Suprapubic skin (tissue), 4 donors: ENCODE measurements at regions not wholly inside any gene's neighbourhood (a gene's known extent, or its start where the extent isn't known, plus 50 kb on each side); places are given as distances from the start of the nearest gene placed in this dataset.
A peak's percentile ranks its signal among the peaks of the same experiment; 100 is the strongest.
"Not testable (repeated sequence)": the region's sequence is repeated elsewhere in the genome, so short reads cannot be mapped to it uniquely, and the experiment has no call there.

Source experiments
- DNase-seq, 2 donors: peaks; one replicate each; pipeline ENCODE4 v3.0.0-alpha.2; 2019; ENCODE audit warnings: low spot score in 2 of 2
- H3K27ac ChIP-seq: fragments of 200-600 bp; sonication (generic); one replicate; pipeline ENCODE4 v1.5.1; 2019
- H3K27me3 ChIP-seq: fragments of 200-600 bp; sonication (generic); one replicate; pipeline ENCODE4 v1.5.1; 2019
- H3K36me3 ChIP-seq: fragments of 200-600 bp; sonication (generic); one replicate; pipeline ENCODE4 v1.5.1; 2019
- H3K4me1 ChIP-seq: fragments of 200-600 bp; sonication (generic); one replicate; pipeline ENCODE4 v1.5.1; 2019
- H3K4me3 ChIP-seq: fragments of 200-600 bp; sonication (generic); one replicate; pipeline ENCODE4 v1.5.1; 2019; ENCODE audit warnings: mild to moderate bottlenecking
- H3K9me3 ChIP-seq: fragments of 200-600 bp; sonication (generic); one replicate; pipeline ENCODE4 v1.5.1; 2019
- CTCF ChIP-seq, 2 donors: fragments of 200-600 bp in 1 of 2; fragments of 450-650 bp in 1 of 2; sonication (generic) in 1 of 2; IDR thresholded peaks; one replicate each; pipeline ENCODE4 v1.5.1; 2016 to 2019; ENCODE audit warnings: antibody characterized with exemption in 2 of 2, mild to moderate bottlenecking in 1 of 2, moderate library complexity in 1 of 2
- EP300 ChIP-seq: sonication (generic); formaldehyde crosslinking; IDR thresholded peaks from one replicate; pipeline ENCODE4 v1.6.1; 2017; ENCODE audit warnings: antibody characterized with exemption
- POLR2A ChIP-seq, 2 donors: fragments of 450-650 bp; IDR thresholded peaks; one replicate each; pipeline ENCODE4 v1.6.1; 2017; ENCODE audit warnings: antibody characterized with exemption in 2 of 2, mild to moderate bottlenecking in 2 of 2, moderate library complexity in 2 of 2
- POLR2AphosphoS5 ChIP-seq, 3 donors: sonication (generic); formaldehyde crosslinking; IDR thresholded peaks; one replicate each; pipeline ENCODE4 v1.6.1; 2017; ENCODE audit warnings: antibody characterized with exemption in 3 of 3
- WGBS: methylation state at CpG from one replicate; pipeline ENCODE4 v1.1.5; 2018; 5-methylcytosine and 5-hydroxymethylcytosine counted together

- no peaks in the 10 kb centered on the region for H3K36me3 ChIP-seq
- DNase-seq = no peak
- 79% methylated on average over 6 of the region's 6 CpGs for WGBS
Measured at GRCh38 chr6:168848797-168849196, 404.8 kb downstream of the THBS2 start.

GRCh38 chr6:168844821-168845609 is 404.0 kb downstream of the SMOC2 start:
- Histone ChIP-seq H3K27me3 (no peaks in the 10 kb centered on the region), H3K27ac (no peak overlapping the region), H3K9me3 (no peaks in the 10 kb centered on the region), H3K4me3 (no peak overlapping the region), H3K36me3 (no peaks in the 10 kb centered on the region), H3K4me1 (no peaks in the 10 kb centered on the region)
- WGBS = 81% methylated on average over 20 of the region's 20 CpGs
- TF ChIP-seq EP300 (no peak), POLR2A (IDR thresholded peaks at IDR 0.05) (no peak), CTCF (IDR thresholded peaks at IDR 0.05) (no peak)
- no peak for DNase-seq

More at GRCh38 chr6:168848797-168849196, 404.8 kb downstream of the THBS2 start:
- no peaks in the 10 kb centered on the region for H3K4me1 ChIP-seq
- no peak overlapping the region for H3K27ac ChIP-seq
- no peak overlapping the region for H3K4me3 ChIP-seq
- no peaks in the 10 kb centered on the region for H3K9me3 ChIP-seq
- no peaks in the 10 kb centered on the region for H3K27me3 ChIP-seq
- TF ChIP-seq POLR2A (IDR thresholded peaks at IDR 0.05) = no peak
- TF ChIP-seq POLR2AphosphoS5 (IDR thresholded peaks at IDR 0.05) = no peak
- no peak for TF ChIP-seq EP300
- TF ChIP-seq CTCF (IDR thresholded peaks at IDR 0.05) = no peak

- H3K36me3 ChIP-seq, H3K9me3 ChIP-seq, H3K4me3 ChIP-seq, H3K4me1 ChIP-seq, H3K27ac ChIP-seq, DNase-seq, H3K27me3 ChIP-seq: not testable (repeated sequence)
- 93% methylated on average over 24 of the region's 31 CpGs for WGBS
Measured at GRCh38 chr6:168842632-168843212, 401.7 kb downstream of the SMOC2 start.

- no peak overlapping the region for H3K27ac ChIP-seq
- no peak for TF ChIP-seq POLR2A (IDR thresholded peaks at IDR 0.05)
- no peak overlapping the region for H3K4me3 ChIP-seq
- H3K4me1 ChIP-seq = no peaks in the 10 kb centered on the region
- no peaks in the 10 kb centered on the region for H3K9me3 ChIP-seq
- no peaks in the 10 kb centered on the region for H3K36me3 ChIP-seq
- no peak for DNase-seq
- peaks cover 6% of the 10 kb centered on the region for H3K27me3 ChIP-seq
- WGBS = 71% methylated on average over 13 of the region's 15 CpGs
Measured at GRCh38 chr6:168841609-168842278, 400.8 kb downstream of the SMOC2 start.

- 78% methylated on average over 37 of the region's 40 CpGs for WGBS
- H3K36me3 ChIP-seq, H3K4me1 ChIP-seq, H3K4me3 ChIP-seq, H3K27ac ChIP-seq, H3K9me3 ChIP-seq, H3K27me3 ChIP-seq: not testable (repeated sequence)
- DNase-seq = peak in 1 of 2 donors; percentile 97
Measured at GRCh38 chr6:168840932-168841331, 399.9 kb downstream of the SMOC2 start.

- not testable (repeated sequence) for H3K27ac ChIP-seq, H3K27me3 ChIP-seq, H3K4me1 ChIP-seq, H3K36me3 ChIP-seq, H3K4me3 ChIP-seq, H3K9me3 ChIP-seq, DNase-seq
- 95% methylated on average over 11 of the region's 25 CpGs for WGBS
Measured at GRCh38 chr6:168840299-168840698, 399.3 kb downstream of the SMOC2 start.

GRCh38 chr6:168838037-168838399 is 397.0 kb downstream of the SMOC2 start:
- H3K27ac ChIP-seq = no peak overlapping the region
- DNase-seq = no peak
- no peaks in the 10 kb centered on the region for H3K9me3 ChIP-seq
- no peak overlapping the region for H3K4me3 ChIP-seq
- no peaks in the 10 kb centered on the region for H3K36me3 ChIP-seq
- peaks cover 6% of the 10 kb centered on the region for H3K27me3 ChIP-seq
- TF ChIP-seq POLR2A (IDR thresholded peaks at IDR 0.05) = no peak
- no peak for TF ChIP-seq EP300
- no peak for TF ChIP-seq CTCF (IDR thresholded peaks at IDR 0.05)
- TF ChIP-seq POLR2AphosphoS5 (IDR thresholded peaks at IDR 0.05) = no peak
- no peaks in the 10 kb centered on the region for H3K4me1 ChIP-seq
- WGBS = 62% methylated on average over 15 of the region's 15 CpGs
